Activated CD8-positive, alpha-beta memory T cell treated with anti-CD3 and anti-CD28 coated beads, Interleukin-2, amount 50 U/mL, for 4 hours (primary cell): ENCODE measurements at regions not wholly inside any gene's neighbourhood (a gene's known extent, or its start where the extent isn't known, plus 50 kb on each side); places are given as distances from the start of the nearest gene placed in this dataset.
"Not testable (repeated sequence)": the region's sequence is repeated elsewhere in the genome, so short reads cannot be mapped to it uniquely, and the experiment has no call there.

Experiments
- DNase-seq: peaks from one replicate; pipeline ENCODE4 v3.0.0-alpha.2; 2020

- not testable (repeated sequence) for DNase-seq
These were observed 373.1 kb downstream of the CDH10 start for GRCh38 chr5:24271702-24272118.

- DNase-seq = no peak
These were observed 372.0 kb downstream of the CDH10 start for GRCh38 chr5:24272741-24273140.

DNA sequence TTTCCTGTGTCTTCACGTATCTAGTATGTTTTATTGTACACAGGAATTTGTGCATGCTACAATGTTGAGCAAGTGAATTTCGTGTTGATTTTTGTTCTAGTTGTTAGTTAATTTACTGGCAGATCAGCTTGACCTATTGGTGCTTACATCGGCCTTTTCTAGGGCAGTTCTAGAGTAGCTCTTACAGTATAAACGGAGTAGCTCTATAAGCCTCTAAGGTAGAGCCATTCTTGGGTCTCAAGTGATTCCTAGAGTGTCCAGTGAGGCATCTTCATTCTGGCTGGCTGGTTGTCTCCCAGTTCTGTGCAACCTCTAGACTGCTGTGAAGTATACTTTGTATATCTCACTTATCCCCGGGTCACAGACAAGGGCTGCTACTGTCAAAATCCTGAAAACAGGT is 364.6 kb downstream of the CDH10 start:
- no peak for DNase-seq

- DNase-seq = no peak
These were observed 363.0 kb downstream of the CDH10 start for GRCh38 chr5:24281818-24282217.

GRCh38 chr5:24289582-24290335 is 355.0 kb downstream of the CDH10 start:
- no peak for DNase-seq

GRCh38 chr5:24290536-24290935 is 354.2 kb downstream of the CDH10 start:
- DNase-seq = no peak

- DNase-seq = no peak
These were observed 352.9 kb downstream of the CDH10 start for GRCh38 chr5:24291916-24292315.

DNA sequence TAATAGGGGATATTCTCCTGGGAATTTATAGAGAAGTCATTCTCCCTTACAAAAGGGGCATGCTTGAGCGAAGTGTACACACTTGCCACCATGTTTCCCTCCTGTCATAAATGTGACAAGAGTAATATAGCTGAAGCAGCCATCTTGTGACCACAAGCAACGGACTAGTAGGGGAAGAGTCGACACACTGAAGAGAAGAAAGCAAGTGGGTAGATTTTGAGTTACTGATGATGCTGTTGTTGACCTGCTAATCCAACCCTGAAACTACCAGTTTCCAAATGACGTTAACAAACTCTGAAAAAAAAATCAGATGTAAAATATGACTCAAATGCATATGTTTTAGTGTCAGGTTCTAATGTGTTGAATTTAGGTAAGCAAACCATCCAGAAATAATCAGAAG is 350.4 kb downstream of the CDH10 start:
- no peak for DNase-seq

DNA sequence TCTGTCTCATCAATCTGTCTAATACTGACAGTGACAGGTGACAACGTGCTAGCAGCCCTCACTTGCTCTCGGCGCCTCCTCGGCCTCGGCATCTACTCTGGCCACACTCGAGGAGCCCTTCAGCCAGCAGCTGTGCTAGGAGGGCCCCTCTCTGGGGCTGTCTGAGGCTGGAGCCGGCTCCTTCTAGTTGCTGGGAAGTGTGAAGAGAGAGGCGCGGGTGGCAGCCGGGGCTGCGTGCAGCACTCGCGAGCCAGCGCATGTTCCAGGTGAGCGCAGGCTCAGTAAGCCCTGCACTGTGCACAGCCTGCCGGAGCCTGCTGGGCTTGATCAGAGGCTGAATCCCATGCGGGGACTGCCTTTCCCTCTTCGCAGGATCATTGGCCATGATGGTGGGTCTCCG is 330.7 kb downstream of the CDH10 start:
- no peak for DNase-seq

GRCh38 chr5:24320643-24321042 is 324.1 kb downstream of the CDH10 start:
- no peak for DNase-seq

- no peak for DNase-seq
These were observed 319.4 kb downstream of the CDH10 start for GRCh38 chr5:24325306-24325832.

GRCh38 chr5:24331531-24331930 is 313.2 kb downstream of the CDH10 start:
- DNase-seq = no peak

GRCh38 chr5:24347158-24347557 is 297.6 kb downstream of the CDH10 start:
- DNase-seq = no peak

DNA sequence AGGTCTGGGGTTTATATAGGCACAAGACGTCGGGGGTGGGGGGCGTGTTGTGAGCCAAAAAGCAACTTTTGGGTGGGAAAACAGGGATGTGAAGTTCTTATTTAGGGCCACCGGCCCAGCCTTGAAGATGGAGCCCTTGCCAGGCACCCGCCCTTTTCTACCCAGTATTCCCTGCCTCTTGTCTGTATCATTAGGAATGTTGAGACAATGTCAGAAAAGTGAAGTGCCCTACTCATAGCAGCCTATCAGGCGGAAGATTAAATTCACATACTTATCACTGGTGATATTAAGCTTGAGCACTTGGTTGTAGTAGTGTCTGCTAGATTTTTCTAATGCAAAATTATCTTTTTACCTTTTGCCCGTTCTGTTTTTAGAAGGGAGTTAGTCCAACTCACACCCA is 293.5 kb downstream of the CDH10 start:
- DNase-seq = no peak

GRCh38 chr5:24353016-24353415 is 291.8 kb downstream of the CDH10 start:
- DNase-seq = no peak

DNA sequence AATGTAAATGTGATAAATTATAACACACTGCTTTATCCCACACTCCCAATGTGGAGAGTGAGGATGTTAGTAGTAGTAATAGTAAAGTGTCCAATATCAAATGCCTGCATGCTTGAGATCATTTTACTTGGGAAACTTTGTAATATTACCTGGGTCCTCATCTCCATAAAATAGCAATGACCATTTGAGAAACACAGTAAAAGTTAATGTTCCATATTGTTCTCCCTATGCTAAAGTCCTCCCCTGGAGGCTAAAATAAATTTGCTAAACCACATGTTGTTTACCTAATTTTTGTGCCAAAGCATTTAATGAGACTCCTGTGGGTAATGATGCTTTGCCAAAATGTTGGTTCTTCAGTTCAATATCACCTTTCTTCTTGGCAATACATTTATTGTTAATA is 291.2 kb downstream of the CDH10 start:
- no peak for DNase-seq

DNA sequence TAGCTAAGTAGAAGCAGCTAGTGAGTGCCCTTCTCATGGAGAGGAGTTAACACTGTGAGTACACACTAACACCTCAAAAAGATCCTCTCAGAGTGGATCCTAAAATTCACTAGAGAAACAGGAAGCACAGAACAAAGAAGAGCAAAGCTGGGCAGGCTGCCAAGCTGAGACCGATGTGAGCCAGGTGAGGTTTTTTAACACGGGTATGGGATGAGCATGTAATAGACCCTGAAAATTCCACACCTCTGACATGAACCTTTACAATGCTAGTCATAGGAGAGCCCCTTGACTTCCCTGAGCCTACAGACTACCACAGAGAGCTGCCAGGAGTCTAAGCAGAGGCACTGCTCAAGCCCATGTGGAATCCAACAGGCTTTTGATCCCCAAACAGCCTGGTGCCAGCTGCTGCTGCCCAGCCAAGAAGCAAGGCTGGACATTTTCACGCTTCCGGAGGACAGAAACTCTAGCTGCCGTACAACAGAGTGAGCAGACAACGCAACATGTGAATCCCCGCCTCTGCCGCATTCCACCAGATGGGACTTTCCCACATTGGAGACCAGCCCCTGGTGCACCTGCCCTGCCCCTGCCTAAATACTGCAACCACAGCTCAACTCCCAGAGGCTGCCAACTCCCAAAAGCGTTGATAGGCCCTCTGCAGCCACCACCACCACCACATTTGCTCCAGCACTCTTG is 280.8 kb downstream of the CDH10 start:
- DNase-seq = no peak

DNA sequence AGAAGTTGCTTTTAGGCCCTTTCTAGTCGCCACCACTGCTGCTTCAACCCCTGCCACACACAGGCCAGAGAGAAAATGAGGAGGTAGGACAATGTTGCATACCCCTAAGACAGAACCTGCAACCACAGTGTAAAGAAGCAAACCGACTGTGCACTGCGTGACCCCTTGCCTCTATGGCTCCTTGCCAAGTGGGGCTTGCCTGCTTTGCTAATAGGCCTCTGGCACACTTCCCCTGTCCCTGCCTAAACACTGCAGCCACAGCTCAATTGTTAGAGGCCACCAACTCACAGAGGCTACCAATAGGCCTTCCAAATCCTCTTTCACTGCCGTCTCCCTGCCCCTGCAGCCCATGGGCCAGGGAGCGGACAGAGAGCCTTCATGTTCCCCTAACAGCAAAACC is 280.1 kb downstream of the CDH10 start:
- no peak for DNase-seq

DNA sequence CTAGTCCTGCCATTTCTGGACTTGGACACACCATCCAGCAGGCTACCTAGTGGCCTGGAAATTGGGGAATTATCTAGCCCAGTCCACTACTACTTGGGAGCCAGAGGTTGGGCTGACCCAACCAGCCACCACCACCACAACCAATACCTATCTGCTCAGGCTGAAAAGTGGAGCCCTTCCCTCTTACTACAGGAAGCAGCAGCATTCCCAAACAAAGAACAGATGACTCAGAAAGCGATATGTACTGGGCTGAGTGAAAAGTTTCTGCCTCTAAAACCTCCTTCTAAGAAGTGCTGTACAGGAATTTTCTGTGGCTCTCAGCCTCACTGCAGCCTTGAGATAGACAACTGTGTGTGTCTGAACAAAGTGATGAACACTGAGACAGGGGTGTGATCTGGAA is 279.4 kb downstream of the CDH10 start:
- DNase-seq = no peak

GRCh38 chr5:24367216-24367615 is 277.6 kb downstream of the CDH10 start:
- DNase-seq = no peak

- no peak for DNase-seq
These were observed 276.7 kb downstream of the CDH10 start for GRCh38 chr5:24368115-24368514.

DNA sequence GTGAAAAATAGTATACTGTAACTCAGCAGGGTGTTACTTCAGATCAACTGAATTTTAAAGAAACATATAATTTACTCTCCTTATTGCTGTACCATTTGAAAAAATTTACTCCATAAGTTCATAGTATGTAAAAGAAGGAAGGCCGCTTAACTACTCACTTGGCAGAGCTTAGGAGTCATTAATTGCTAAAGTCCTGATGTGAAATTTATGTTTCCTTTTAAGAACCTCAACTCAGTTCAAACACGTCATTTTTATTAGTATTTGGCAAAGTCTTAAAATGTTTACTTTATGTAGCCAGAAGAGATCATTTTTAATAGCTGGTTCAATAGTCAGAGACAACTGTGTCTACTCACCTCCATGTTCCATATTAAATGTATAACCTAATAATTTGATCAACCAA is 268.6 kb downstream of the CDH10 start:
- DNase-seq = no peak

- DNase-seq = no peak
These were observed 268.2 kb downstream of the CDH10 start for GRCh38 chr5:24376616-24377015.

- no peak for DNase-seq
These were observed 262.8 kb downstream of the CDH10 start for GRCh38 chr5:24381861-24382489.
